Cardiac fibroblast (primary cell): ENCODE measurements at regions not wholly inside any gene's neighbourhood (a gene's known extent, or its start where the extent isn't known, plus 50 kb on each side); places are given as distances from the start of the nearest gene placed in this dataset.
A peak's percentile ranks its signal among the peaks of the same experiment; 100 is the strongest.

Experiments
- DNase-seq, 2 donors: peaks; one replicate each; pipeline versions ENCODE4 v3.0.0 to v3.0.0-alpha.2; 2010; ENCODE audit warnings: low read depth in 2 of 2
- H3K4me3 ChIP-seq, 2 donors: replicated peaks in 1 of 2; 1 replicate in 1 of 2; 2 replicates in 1 of 2; pipeline ENCODE4 v1.5.1; 2011; ENCODE audit warnings: low read depth in 2 of 2, low read length in 2 of 2, mild to moderate bottlenecking in 2 of 2, moderate library complexity in 1 of 2
- TF ChIP-seq, protein P1 (sequence below): IDR thresholded peaks from one replicate; pipeline ENCODE4 v1.5.1; 2011; ENCODE audit warnings: low read depth, mild to moderate bottlenecking, low read length, inconsistent platforms

DNA sequence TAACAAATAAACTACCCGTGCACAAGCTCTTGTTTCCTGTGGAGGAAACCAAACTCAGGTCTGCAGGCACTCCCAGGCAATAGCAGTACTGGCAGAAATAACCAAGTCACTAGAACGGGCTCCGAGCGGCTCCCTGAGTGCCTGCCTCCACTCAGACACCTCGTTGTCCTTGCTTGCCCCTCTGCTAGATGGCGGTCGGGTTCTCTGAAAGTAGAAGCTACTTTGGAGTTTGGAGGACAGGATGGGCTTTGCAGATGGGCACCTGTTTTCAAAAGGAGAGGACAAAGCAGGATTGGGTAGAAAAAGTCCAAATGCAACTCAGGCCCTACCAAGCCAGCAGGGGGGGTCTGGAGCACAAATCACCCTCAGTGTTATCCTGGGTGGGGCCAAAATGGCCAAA lies 136.4 kb downstream of the LRRC30 start:
- TF ChIP-seq, protein P1, sequence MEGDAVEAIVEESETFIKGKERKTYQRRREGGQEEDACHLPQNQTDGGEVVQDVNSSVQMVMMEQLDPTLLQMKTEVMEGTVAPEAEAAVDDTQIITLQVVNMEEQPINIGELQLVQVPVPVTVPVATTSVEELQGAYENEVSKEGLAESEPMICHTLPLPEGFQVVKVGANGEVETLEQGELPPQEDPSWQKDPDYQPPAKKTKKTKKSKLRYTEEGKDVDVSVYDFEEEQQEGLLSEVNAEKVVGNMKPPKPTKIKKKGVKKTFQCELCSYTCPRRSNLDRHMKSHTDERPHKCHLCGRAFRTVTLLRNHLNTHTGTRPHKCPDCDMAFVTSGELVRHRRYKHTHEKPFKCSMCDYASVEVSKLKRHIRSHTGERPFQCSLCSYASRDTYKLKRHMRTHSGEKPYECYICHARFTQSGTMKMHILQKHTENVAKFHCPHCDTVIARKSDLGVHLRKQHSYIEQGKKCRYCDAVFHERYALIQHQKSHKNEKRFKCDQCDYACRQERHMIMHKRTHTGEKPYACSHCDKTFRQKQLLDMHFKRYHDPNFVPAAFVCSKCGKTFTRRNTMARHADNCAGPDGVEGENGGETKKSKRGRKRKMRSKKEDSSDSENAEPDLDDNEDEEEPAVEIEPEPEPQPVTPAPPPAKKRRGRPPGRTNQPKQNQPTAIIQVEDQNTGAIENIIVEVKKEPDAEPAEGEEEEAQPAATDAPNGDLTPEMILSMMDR: no peak
- DNase-seq: no peak
- no peak overlapping the region for H3K4me3 ChIP-seq

DNA sequence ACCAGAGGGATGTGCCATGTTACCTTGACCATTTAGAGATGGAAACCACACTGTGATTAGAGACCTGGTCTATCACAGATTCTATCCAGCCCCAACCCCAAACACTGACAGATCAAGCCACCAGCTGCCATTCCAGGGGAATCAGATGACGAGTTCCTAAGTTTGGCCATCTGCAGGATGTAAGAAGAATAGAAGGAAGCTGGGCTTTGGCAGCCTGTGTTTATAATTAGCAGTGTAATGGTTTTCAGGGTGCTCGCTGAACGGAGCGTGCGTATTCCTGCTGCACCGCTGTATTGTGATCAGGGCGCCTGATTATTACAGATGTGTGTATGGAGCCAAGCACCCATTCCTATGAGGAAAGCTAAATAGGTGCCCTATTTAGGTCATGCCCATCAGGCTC lies 138.1 kb downstream of the LRRC30 start:
- no peak overlapping the region for H3K4me3 ChIP-seq
- TF ChIP-seq, protein P1: no peak
- DNase-seq: peak; percentile 3 to 10

DNA sequence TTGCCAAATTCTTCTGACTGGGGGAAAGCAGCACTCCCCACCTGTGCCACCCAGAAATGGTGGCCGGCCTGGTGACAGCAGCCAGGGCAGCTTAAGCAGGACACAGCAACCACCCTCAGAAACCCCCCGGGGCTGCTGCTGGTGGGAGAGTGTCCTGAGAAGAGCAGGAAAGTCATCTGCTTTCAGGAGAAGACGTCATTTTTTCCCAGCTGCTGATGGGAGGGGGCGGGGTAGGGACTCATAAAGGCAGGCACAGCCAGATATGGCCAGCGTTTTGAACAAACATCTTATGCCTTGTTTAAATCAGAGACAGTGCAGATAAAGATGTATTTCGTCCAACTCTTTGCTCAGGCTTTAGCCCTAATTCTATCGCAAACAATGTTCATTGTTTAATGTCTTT lies 139.5 kb downstream of the LRRC30 start:
- DNase-seq: peak; percentile 6 to 40
- no peak overlapping the region for H3K4me3 ChIP-seq
- TF ChIP-seq, protein P1: no peak

DNA sequence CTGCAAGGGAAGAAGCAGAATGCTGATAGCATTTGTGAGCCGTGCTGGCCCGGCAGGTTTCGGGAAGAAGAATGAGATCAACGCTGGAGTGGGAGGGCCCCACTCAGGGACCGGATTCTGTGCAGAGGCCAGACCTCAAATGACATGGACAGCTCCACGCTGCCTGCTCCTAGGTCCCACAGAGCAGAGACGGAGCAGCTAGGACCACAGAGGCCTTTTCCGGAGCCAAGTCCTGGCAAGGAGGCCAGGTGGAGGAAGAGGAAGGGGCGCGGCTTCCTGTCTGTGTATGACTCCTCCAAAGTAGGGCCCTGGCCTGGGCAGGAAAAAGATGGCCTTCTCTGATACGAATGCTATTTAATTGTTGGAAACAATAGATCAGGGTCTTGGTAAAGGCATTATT lies 139.9 kb downstream of the LRRC30 start:
- H3K4me3 ChIP-seq: no peak overlapping the region
- DNase-seq: peak; percentile 18 to 41
- TF ChIP-seq, protein P1: no peak

DNA sequence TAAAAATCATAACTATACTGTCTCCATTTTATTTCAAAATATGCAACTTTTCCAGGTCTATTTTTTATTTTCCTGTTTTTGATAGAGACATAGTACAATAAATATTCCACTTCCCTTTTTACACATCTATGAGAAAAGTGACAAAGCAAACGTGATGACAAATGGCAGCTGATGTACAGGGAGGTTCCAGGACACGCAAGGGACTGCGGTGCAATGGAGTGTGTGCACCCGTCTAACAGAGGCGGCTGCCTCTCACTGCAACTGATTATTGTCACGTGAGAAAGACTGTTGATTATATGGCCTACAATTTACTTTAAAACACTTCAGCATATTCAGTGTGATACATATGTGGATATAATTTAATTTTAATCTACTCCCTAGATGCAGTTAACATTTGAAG lies 142.6 kb downstream of the LRRC30 start:
- no peak for DNase-seq
- TF ChIP-seq, protein P1: no peak
- H3K4me3 ChIP-seq: no peak overlapping the region

DNA sequence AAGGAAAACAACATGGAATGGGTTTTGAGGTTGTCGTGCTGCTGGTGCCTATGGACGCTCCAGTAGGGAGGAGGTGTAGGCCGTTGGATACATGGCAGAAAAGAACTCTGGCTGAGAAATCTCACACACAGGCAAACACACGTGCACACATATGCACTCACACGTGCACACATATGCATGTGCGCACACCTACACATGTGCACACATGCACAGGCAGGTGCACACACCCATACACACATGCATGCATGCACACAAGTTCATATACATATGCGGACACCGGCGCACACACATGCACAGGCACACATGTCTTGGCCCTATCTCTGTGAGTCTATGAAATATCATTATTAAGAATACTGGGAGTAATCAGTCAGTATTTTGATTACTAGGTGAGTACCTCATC lies 150.4 kb downstream of the LRRC30 start:
- no peak for DNase-seq
- TF ChIP-seq, protein P1: no peak
- no peak overlapping the region for H3K4me3 ChIP-seq

DNA sequence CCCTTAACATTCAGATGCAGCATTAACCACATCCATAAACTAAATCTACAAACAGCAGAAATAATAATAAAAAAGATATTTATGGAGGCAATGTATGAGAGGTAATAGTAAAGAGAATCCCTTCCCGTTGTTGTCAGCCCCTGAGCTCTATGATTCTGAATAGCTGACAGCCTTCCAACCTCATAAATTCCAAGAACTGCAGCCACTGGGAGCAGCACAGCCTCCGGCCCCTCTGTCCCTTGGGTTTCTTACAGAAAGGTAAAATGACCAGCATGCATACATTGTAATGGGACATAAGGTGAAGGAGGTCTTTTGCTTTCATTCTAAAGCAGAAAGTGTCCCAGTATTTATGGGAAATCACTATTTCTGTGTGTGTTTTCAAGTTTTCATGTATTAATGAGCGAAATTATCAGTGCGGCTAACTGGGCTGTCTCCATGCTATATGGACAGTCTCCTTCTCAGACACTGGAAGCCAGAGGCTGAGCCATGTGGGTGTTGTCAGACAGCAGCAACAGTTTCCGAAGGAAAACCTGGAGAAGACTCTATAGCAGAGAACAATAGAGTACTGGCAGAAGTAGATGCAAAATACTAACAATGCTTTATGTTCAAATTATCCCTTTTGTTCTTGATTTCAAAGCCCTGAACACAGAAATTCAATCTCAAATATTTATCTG lies 151.6 kb downstream of the LRRC30 start:
- H3K4me3 ChIP-seq: no peak overlapping the region
- TF ChIP-seq, protein P1: no peak
- DNase-seq: no peak
